ENCODE measurements at regions not wholly inside any gene's neighbourhood (a gene's known extent, or its start where the extent isn't known, plus 50 kb on each side); places are given as distances from the start of the nearest gene placed in this dataset.

DNA sequence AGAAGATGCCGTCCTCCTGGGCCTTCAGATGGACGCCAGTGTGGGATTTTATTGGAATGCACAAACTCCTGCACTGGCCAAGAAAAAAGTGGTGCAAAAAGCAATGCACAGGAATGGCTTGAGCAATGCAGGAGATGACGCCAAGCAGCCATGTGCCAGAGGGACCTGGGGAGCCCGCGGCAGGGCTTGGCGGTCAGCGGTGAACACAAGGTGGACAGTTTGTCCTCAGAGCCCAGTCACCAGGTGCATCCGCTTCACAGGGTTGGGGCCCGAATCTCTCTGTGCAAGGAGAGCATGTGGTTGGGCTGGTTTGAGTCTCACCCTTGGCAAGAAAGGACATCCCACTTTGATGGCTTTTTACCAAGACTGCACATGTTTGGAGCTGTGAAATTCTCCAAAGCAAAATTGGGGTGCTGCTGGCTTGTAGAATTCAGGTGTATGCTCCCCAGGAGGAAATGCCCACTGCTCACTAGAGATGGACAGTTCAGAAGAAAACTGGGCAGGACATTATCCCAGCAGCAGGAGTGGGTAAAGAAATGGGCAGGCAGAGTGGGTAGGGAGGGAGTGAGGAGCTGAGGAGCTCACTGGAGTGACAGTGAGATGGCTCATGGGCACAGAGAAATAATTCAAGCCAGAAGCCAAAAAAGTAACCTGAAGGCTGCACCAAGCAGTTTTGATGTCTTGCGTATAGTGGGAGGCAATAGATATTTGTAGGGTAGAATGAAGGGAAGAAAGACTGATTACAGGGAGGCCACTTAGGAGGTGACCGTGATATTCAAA is 463.9 kb downstream of the MTRR start:
- no peak for DNase-seq

DNA sequence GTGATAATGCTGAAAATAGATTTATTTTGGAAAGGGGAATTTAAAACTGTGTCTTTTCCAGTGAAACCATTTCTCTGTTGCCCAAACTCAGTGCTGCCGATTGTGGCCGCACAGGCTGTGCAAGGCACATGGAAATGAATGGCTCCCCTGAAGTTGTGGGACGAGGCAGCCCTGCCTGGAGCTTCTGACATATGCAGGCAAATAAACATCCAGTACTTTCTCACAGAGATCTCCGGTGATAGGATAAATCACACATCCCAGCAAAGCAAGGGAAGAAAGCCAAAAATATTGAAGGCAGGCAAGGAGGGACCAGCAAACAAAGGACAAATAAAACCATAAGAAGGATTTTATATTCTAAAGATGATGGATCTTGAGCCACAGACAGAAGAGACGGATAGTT is 464.5 kb downstream of the MTRR start:
- DNase-seq: no peak

DNA sequence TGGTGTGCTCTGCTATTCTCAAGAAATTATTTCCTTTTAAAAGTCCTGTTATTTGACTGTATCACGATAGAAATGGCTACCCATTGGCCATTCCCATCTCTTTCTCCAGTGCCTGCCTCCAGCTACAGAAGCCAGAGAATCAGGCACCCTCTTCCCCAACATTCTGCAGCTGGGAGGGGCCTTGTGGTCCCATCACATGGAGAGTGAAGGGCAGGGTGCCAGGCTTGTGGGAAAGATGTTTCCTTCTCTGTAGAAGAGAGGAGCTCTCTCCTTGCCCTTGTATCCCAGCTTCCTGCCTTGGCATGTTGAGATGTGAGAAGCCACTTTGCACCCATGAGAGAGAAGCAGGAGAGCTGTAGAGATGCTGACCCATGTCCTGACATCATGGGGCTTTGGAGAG is 465.0 kb downstream of the MTRR start:
- no peak for DNase-seq

DNA sequence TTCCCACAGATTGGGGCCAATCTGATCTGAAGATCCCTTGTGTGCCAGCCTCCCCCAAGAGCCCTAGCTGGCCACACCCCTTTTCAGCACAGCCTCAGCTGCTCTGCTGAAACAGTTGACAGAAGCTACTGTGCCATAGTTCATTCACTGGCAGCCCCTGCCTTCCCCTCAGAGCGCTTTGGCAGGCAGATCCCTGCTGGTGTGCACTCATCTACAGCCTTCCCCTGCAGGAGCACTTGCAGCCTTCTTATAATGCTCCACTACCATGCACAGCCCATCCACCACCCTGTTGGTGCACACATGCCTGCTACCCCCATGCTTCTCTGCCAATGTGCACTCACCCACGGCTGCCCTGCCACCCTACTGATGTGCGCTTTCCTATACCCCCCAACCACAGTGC is 471.3 kb downstream of the MTRR start:
- no peak for DNase-seq

DNA sequence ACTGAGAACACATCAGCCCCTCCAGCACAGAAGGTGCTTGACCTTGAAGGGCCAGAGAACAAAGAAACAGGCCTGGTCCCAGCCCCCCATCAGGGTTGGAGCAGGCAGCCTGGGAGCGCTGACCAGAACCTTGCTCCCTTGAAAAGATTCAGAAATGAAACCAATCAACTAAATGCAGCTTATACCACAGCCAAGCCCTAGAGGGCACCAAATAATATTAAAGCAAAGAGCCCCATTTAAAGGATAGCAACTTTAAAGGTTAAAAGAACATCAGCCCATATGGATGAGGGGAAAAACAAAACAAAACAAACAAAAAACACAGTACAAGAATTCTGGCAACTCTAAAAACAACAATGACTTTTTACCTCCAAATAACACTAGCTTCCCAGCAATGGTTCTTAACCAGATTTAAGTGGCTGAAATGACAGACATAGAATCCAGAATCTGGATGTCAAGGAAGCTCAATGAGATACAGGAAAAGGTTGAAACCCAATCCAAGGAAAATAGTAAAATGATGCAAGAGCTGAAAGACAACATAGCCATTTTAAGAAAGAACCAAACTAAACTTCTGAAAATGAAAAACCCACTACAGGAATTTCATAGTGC is 471.9 kb downstream of the MTRR start:
- peak in 1 of 2 experiments; percentile 35 for DNase-seq

DNA sequence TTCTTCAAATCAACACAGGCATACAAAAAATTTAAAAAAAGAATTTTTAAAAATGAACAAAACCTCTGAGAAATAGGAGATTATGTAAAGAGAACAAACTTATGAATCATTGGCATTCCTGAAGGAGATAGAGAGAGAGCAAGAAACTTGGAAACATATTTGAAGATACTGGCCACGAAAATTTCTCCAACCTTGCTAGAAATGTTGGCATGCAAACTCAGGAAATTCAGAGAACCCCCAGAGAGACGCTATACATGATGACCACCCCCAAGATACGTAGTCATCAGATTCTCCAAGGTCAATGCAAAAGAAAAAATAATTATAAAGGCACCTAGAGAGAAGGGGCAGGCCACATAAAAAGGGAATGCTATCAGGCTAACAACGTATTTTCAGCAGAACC is 472.5 kb downstream of the MTRR start:
- DNase-seq: no peak

DNA sequence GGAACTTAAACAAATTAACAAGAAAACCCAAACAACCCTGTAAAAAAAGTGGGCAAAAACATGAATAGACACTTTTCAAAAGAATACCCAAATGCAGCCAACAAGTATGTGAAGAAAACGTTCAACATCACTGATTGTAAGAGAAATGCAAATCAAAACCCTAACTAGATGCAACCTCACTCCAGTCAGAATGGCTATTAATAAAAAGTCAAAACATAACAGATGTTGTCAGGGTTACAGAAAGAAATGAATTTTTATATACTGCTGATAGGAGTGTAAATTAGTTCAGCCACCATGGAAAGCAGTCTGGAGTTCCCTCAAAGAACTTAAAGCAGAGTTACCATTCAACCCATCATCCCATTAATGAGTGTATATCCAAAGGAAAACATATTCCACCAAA is 479.0 kb downstream of the MTRR start:
- no peak for DNase-seq

DNA sequence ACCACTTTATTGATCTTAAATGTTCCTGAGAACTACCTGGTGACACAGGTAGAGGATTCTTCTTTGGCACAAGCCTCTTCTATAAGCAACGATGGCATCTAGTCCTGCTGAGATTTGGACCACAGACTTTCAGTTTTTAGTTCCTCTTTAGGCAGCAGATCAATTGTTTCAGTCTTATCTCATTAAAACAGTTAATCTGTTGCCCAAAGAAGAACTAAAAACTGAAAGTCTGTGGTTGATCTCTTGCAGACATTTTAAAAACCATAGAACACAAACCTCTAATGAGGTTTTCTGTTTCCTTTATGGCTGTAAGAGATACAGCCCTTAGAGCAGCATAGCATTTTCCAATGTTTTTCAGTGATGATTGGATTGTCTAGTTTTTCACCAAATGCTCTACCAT is 480.9 kb downstream of the MTRR start:
- no peak for DNase-seq

DNA sequence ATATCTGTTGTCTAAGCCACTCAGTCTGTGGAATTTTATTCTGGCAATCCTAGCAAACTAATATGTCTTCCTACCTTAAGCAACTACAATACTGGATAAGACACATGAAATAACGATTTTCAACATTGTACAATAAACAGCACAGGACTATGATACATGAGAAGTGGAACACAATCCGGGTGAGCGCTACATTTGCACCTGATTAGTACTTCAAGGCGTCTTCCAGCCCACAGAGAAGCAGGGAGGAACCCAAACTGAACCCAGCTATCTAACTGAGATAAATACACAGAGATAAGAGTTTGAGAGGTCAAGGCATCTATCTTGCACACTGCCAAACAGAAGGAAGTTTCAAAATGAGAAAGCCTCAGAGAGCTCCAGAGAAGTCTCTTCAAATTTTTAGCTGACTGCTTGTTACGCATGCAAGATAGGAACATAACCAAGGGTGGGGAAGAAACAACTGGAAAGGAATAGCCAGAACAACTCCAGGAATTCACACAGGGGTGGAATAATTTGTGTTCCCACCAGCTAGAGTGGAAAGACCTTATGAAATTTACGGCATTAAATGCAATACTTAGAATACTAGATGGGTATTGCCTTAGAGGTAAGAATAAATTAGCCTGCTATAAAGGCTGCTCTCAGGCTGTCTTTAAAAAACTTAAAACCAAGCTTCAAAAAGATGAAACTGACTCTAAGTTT is 481.8 kb downstream of the MTRR start:
- no peak for DNase-seq

DNA sequence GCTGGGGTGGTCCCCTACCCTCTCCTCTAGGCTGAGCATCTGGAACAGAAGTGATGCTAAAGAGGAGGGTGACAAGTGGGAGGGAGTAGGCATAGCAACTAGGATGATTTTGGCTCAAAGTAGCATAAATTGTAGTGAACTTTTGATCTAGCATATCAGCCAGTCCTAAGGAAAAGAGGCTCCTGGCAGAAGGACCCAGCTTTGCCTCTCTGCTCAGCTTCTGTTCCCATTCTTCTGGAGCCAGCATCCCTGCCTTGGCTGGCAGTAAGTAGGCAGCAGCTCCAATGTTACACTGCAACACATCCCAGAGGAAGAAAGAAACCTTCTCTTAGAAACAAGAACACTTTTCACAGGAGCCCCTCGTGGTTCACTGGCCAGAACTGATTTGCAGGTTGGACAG is 487.0 kb downstream of the MTRR start:
- no peak for DNase-seq

DNA sequence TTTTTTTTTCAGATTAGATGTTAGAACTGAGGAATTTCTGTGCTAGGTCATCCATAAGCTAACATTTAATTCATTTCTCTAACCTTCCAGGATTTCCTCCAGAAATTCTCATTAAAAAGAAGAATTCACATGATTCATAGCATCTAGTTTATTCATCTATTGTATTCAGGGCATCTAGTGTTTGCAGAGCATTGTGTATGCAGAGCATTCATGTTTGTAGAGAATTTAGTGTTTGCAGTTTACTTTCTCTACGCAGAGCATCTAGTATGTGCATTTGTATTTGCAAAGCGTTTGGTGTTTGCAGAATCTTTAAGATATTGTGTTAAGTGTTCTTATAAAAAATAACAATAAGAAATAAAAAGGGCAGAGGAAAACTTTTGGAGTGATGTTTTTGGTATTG is 491.1 kb downstream of the MTRR start:
- no peak for DNase-seq

DNA sequence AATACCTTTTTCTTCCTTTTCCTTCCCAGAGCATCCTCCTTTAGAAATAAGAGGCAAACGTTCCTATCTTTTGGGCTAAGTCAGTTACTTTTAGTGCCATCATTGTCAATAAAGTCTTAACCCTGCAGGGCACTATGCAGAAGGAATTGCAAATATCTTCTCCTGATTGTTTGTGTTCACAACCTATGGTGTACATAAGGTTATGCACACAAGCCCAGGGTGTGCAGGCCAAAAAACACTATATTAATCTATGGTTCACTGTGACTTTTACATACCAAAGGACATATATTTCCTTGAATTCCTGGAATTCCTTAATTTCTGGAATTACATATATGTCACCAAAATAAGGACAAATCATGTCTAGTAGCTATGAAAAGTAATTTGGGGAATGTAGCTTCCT is 493.5 kb downstream of the MTRR start:
- no peak for DNase-seq

DNA sequence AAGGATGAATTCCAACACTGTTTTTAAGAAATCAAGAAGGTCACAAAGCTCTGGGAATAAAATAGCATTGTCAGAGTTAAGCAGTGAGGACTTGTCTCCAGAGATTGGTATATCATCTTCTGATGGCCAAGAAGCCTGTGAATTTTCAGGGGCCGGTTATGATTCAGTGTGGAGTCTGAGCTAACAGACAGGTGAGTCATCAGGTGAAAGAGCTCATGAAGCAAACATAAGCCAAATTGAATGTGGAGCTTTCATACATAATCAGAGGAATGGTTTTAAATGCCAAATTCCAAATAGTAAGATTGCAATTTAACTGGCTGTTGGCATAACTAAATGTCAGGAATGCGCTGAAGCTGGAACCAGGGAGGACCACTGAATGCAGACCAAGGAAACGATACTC is 494.2 kb downstream of the MTRR start:
- no peak for DNase-seq

DNA sequence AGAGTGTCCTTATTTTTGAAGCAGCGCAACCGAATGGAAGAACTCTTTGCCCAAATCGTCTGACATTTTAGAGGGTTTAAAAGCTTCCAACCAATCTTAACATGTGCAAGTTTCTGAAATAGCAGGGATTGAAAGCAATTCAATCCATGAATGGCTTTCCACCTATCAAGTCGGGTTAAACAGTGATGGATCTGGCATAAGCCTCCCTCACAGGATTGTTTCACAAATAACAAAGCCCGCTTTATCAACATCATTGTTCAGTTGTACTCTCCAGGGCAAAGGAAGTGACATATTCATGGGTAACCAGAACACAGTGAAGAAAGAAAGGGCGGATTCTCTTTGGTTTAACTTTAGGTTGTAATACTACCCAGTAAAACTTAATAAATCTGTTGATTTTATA is 497.3 kb downstream of the MTRR start:
- no peak for DNase-seq

DNA sequence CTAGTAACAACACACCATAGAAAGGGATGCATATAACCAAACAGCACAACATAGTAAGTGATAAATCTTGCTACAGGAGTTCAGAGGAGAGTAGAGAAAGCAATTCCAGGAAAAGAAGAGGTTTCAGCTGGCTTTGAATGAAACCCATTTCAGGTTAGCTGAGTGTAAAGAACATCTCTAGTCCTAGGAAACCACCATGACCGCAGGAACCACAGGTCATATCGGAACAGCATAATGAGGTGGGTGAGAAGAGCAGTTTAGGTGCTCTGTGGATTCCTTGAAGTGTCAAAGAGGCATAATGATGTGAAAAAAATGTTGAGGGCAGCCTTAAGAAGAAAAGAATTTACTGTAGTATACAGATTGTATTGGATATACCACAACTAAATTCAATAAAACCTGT is 507.5 kb downstream of the MTRR start:
- no peak for DNase-seq

DNA sequence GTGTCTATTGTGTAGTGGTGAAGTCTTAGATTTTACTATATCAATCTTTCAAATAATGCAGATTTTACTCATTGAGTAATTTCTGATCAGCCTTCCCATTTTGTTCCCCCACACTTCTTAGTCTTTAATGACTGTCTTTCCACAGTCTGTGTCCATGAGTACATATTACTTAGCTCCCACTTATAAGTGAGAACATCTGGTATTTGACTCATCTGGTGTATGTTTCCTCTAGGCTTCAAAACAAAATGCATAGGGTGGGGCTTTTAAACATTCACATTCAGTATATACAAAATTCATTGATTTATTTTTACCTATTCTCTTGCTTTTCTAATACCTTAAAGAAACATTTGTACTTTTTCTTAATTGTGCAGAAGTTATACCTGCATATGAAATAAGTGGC is 513.0 kb downstream of the MTRR start:
- DNase-seq: no peak

DNA sequence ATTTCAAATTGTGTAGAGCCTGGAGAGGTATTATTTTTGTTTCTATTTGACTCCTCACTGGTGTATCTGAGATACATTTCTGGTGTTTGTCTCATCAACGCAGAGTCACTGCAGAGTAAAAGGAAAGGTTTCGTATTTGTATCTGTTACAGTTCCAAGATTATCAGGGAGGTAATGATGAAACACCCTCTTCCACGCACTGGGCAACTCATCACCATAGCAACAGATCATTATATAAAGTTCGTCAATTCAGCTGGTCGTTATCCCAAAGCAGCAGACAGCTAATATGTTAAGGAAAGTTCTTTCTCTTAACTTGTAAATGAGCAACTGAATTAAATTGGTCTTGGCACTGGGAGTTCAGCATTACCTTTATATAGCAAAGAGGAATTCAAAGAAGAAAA is 513.5 kb downstream of the MTRR start:
- no peak for DNase-seq

DNA sequence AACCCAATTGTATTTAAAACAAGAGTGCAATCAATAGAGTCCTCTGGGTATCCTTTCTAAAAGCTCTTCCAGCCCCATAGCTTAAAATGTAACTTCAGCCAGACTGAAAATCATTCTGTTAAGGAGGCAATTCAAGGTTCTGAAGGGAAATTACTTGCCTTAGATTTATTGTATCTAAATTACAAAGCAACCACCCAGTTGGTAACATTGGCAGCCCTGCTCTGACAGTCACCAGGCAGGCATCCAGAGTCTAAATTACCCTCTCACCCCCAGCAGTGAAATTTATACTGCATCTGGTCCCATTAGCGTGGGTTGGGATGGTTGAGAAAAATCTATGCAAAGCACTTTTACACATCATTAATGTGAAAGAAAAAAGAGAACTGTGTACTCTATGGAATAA is 514.7 kb downstream of the MTRR start:
- DNase-seq: no peak

DNA sequence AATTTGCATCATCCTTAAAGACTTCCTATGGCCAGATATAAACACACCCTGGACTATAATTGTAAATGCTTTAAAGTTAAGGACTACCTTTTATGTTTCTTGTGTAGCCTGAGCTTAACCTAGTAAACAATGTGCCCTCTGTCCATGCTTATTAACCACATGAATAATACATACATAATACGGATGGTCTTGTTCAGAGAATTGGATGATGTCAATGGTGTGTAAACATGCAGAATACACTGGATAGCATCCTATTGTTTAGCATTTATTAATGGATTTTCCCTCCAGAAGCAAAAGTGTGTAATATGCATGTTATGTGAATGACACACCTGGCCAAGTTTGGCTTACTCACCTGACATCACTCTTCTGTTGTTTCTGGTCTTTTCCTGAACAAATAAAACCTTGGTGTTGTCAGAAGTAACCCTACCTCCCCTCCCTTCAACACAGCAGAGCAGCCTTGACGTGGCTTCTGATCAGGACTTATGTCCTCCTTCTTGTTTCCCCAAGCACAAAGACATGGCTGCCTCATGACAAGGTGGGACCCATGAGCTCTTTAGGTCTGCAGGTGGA is 517.9 kb downstream of the MTRR start:
- DNase-seq: no peak

DNA sequence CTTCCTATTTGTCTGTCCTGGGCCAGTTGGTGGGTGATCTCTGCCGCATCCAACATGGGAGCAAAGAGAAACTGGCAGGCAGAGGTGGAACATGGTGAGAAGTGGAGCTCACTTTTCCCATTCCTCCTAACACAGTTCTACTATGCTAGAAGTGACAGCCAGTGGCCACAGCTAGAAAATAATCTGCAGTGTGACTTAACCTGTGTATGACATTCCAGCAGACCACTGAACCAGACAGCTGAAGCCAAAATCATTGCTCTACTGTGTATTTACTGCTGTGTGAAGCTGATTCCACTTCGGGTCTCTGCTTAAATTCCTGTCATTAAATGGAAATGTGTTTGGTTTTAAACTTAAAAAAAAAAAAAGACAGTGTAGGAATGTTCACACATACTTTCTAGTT is 523.0 kb downstream of the MTRR start:
- no peak for DNase-seq

DNA sequence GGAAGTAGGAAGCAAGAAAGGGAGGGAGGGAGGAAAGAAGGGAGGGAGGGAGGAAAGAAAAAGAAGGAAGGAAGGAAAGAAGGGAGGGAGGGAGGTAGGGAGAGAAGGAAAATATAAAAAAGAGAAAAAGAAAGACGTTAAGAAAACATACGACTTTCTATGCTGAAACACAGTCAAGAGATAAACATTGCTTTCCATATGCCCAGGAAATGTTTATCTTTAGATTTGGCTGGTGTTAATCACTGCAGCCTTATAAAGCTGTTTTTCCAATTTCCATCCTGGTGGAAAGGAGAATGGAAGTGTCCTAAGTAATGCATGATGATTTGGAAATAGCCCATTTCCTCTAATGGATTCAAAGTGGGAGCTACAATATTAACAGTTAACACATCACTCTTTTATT is 524.3 kb downstream of the MTRR start:
- DNase-seq: no peak

DNA sequence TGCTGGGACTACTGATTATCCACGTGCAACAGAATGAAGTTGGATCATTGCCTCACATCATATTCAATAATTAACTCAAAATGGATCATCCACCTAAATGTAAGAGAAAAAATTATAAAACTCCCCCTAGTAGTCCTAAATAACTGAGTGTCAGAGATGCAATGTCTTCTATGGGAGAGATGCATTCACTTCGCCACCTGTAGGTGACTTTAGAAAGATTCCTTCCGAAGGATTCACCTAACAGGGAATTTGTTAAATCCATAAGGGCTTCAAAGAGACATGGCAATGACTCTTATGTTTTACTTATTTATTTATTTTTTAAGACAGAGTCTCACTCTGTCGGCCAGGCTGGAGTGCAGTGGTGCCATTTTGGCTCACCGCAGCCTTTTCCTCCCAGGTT is 526.0 kb downstream of the MTRR start:
- DNase-seq: peak in 1 of 2 experiments; percentile 9

DNA sequence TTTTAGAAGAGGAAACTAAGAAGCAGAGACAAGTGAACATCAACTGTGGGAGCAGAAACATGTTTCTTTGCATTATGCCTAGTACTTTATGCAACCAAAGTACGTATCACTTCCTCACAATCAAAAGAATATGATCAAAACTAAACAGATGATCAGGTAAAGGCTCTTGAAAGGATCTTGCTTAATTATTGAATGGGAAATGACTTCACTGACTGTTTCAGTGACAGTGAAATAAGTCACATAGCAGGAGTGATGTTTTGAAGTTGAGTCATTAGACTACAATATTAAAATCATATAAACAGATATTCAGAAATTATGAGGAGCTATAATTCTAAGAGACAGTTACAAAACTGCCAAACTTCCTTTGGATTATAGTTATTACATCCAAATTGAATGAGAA is 527.3 kb downstream of the MTRR start:
- no peak for DNase-seq

DNA sequence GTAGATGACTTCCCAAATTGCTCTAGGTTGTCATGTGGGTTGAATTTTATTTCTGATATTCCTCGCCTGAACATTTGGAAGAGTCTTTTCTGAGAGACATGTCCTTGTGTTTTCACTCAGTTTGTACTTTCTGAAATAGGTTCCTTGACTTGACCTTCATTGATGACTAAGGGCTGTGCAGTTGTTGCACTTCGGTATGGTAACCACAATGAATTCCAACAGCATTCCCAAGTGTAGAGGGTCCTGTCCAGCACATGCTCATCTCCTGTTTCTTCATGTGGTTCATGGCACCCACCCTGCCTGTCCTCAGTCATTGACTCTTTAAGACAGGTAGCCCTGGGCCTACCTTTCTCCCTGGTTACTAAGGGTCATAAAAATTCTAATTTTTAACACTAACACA is 527.8 kb downstream of the MTRR start:
- DNase-seq: no peak
